ENCODE measurements at regions not wholly inside any gene's neighbourhood (a gene's known extent, or its start where the extent isn't known, plus 50 kb on each side); places are given as distances from the start of the nearest gene placed in this dataset.
"Not testable (repeated sequence)": the region's sequence is repeated elsewhere in the genome, so short reads cannot be mapped to it uniquely, and the experiment has no call there.

GRCh38 chr6:3900744-3901336 is 51.7 kb downstream of the FAM50B start:
- DNase-seq (ENCODE audit: low read depth), result no peak

DNA sequence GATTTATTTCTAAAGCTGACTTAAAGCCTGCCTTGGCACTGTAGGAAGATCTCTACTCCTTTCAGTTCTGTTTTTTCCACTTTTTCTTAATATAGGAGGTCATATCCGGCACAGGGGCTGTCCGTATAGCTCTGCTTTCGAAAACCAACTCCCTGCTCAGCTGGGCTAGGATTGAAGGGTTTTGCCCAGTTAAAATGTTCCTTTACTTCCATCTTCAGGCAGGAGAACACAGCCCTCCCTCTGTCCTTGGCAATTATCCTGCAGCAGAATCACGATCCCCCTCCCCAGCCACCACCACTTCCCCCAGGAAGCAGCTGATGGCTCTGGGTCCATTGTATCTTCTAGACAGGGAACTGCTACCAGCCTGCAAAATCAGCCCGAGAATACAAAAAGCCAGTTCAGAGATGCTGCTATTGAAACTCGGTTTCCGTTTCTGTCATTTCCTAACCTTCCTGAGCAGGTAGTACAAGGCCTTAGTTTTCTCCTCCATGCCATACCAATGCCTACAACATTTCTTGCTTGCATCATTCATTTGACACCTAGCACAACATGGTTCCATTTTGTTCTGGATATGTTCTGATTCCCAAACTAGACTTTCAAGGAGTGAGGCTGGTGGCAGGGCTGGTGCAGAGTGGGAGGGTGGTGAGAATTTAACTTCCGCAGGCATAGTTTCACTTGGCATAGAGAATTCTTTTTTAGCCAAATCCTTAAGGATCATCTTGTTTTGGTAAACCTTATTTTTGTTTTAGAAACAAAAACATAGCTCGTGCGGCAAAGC is 53.9 kb downstream of the FAM50B start:
- no peak for DNase-seq (ENCODE audit: low read depth)

DNA sequence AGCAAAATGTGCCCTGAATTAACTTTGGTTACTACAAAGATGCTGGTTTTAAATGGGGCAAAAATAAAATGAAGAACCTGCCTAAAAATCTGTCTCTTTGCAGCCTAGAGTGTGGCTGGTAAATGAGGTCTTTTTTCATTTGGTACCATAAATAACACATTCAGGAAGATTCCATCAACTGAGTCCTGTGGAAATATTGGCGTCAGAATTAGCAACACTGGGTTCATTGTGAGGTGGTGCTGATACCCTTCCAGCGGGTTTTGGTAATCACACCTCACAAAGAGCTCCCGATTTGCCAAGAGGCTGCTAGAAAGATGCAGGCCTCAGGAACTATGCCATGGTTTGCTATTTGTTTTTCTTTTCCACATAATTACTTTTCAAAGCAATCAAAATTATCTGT is 55.3 kb downstream of the FAM50B start:
- DNase-seq (ENCODE audit: low read depth), result no peak

DNA sequence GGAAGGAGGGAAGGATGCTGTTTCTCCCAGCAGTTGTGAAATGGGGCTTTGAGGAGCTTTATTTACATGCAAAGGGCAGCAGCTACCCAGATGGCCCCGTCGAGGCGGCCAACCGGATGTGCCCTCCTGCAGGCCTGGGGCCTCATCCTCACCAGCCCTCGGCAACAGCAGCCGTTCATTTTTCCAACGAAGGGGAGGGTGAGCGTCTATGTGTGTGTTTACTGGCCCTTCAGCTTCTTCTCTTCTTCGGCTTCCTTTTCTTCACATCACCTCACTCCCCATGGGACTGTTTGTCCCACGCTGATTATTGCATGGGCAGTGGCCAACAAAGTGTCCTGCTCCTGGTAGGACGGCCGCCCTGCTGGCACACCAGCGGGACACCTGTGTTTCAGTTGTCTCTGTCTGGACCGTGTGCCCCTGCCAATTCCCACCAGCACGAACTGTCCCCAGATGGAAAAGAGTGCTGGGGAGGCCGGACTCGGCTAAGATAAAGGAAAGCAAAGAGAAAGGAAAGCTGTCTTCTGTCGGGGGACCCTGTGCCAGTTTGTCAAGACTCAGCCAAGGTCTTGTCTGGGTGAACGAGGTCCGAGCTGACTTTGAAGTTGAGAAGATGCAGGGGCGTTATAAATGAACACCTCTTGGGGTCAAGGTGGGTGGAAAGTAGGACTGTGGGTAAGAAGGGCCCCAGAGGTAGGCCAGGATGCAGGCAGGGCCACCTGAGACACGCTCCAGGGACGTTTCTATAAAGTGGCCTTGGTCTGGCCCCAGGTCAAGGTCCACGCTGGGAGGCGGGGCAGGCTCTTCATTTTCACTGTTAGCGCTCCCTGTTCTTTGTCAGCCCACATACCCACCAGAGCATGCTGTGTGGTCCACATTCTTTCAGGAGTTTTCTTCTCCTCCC is 57.0 kb downstream of the FAM50B start:
- DNase-seq (ENCODE audit: low read depth), result no peak

DNA sequence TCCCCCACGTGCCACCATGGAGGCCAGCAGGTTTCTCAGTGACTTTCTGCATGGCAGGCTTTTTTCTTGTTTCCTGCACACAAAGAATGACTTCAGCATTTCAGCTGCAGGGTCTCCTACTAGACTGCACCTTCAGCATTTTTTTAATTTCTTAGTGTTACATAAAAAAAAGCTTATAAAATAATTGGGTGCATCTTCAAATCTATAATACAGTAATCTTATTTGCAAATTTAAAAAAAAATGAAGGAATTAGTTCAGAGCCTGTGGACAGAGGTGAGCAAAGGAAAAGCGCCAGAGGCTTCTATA is 57.6 kb downstream of the FAM50B start:
- no peak for DNase-seq (ENCODE audit: low read depth)

GRCh38 chr6:3908223-3908622 is 59.0 kb downstream of the FAM50B start:
- DNase-seq (ENCODE audit: low read depth), result no peak

DNA sequence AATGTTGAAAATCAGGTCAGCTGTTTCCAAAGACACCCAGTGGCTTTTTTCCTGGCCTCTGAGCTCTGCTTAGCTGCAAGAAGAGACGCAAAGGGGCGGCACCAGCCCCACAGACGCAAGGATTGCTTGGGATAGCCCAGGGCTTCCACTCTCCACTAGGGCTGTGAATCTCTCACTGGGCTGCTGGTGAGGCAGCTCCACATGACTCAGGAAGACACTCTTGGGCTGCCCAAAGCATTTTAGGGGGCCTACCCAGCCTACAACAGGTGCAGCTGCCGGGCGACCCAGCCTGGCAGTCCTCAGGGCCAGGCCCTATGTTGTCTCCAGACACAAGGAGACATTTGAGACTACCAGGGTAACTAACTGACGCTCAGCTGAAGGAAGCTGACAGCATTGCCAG is 59.8 kb downstream of the FAM50B start:
- no peak for DNase-seq (ENCODE audit: low read depth)

DNA sequence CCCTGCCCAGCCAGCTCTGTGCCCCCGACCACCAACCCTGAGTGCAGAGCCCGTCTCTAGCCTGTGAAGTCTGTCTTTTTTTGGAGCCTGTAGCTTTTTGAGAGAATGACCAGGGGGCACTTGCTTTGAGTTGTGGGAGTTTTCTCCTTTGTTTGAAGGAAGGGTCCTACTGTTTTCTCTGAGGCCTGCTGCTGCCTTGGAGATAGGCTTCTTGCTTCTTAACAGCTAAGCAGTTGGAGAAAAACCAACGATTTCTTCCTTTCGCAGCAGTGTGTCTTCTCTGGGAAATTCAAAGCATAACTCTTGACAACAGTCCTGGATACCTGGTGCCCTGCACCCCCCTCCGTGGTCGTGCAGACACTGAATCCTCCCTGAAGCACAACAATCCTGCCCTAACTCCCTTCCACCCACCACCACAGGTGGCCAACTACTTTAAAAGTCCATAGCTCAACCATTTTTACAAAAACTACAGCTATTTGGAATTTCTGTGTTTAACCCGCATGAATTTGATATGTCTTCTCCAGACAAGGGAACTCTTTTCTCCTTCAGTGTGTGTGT is 61.0 kb downstream of the FAM50B start:
- DNase-seq (ENCODE audit: low read depth), result no peak

- peak; percentile 22 for DNase-seq (ENCODE audit: low read depth)
Measured at GRCh38 chr6:3911130-3911529, 62.0 kb downstream of the FAM50B start.

GRCh38 chr6:3911614-3912336 is 62.6 kb downstream of the FAM50B start:
- peak; percentile 96 for DNase-seq (ENCODE audit: low read depth)

DNA sequence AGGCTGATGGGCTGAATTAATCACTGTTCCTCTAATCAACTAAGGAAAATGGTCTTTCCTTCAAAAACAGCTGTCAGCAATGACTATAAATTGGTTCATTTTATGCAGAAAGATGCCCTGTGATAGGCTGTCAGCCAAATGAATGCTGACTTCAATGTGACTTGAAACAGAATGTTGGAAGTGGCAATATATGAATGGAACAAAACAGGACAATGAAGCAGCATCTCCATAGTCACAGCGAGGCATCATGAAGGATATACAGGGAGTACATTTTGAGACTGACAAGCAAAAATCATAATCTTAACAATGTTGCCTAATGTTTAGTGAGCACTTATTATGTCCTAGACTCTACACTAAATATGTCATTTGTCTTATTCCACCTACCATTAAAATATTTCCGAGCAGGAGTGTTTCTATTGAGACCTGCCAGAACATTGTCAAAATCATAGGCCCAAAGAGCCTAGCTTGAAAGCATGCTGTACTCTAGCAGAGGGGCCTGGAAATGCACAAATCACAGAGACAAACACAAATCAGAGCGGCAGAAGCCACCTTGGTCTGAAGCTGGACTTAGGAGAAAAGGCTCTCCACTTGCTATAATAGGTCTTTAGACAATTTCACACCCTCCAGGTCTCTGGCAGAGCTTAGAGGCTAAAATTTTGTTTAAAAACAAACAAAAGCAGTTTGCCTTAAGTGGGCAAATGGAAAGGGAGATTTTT is 63.3 kb downstream of the FAM50B start:
- peak; percentile 52 for DNase-seq (ENCODE audit: low read depth)

DNA sequence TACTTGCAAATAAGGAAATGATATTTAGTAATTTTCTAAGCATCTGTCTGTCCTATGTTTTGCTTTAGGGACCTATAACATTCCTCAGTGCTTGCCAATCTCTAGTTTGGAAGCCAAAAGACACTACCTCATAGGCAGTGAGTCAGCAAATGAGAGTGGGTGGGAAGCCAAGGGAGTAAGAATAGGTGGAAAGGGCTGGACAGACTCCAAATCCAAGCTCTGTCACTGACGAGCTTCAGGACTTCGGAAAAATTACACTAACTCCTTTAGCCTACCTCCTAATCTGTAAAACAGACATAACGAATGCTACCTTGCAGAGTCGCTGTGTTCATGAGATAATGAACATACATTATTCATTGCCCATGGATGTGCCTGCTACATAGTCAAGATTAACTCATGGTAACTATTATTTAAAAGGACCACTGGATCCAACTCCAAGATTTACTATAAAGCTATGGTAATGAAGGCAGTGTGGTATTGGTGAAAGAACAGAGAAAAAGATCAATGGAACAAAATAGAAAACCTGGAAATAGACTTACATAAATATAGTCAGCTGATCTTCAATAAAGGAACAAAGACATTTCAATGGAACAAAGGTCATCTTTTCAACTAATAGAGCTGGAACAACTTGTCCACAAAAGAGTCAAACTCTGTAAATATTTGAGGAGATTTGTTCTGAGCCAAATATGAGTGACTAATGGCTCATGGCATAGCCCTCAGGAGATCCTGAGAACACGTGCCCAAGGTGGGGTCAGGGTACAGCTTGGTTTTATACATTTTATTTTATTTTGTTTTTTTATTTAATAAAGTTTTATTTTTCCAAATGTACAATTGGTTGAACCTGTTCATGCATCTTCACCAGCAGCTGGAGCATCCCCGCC is 64.1 kb downstream of the FAM50B start:
- DNase-seq (ENCODE audit: low read depth), result peak; percentile 98

- DNase-seq (ENCODE audit: low read depth), result no peak
Measured at GRCh38 chr6:3913958-3914337, 64.8 kb downstream of the FAM50B start.

DNA sequence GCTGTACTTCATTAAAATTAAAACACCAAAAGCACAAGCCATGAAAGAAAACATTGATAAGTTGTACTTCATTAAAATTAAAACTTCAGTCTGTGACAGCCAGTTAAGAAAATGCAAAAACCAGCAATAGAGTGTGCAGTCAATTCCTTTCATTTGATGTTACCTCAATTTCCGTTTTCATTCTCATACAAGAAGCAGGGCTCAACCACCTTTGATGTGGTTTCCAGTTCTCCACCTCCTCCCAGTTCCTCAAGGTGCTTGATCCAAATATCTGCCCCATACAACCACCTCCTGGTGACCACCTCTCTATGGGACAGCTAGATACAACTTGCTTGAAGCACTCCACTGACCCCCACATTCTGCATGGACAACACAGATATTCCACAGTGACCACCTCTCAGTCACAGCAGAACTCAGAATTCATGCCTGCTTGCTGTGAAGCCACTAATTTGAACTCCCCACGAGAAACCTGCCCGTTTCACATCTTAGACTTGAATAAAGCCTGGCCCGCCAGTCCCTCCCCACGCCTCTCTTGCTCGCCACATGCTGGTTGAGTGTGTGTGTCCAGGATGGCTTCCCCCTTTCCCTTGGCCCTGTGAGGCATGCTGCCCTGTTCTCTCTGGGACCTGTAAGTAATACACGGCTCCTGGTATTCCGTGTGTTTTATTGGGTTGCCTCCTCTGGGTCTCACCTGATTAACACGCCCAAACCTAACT is 66.1 kb downstream of the FAM50B start:
- DNase-seq (ENCODE audit: low read depth), result no peak

DNA sequence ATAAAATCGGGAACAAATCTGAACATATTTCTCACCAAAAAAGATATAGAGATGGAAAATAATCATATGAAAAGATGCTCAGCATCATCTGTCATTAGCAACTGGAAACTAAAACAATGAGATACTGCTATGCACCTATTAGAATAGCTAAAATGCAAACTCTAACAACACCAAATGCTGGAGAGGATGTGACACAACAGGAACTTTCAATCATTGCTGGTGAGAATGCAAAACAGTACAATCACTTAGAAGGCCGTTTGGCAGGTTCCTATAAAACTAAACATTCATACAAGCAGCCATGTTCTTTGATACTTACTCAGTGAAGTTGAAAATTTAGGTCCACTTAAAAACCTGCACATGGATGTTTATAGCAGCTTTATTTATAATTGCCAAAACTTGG is 67.0 kb downstream of the FAM50B start:
- no peak for DNase-seq (ENCODE audit: low read depth)

GRCh38 chr6:3916749-3917148 is 67.6 kb downstream of the FAM50B start:
- not testable (repeated sequence) for DNase-seq (ENCODE audit: low read depth)

- DNase-seq (ENCODE audit: low read depth), result no peak
Measured at GRCh38 chr6:3918469-3918868, 69.3 kb downstream of the FAM50B start.

DNA sequence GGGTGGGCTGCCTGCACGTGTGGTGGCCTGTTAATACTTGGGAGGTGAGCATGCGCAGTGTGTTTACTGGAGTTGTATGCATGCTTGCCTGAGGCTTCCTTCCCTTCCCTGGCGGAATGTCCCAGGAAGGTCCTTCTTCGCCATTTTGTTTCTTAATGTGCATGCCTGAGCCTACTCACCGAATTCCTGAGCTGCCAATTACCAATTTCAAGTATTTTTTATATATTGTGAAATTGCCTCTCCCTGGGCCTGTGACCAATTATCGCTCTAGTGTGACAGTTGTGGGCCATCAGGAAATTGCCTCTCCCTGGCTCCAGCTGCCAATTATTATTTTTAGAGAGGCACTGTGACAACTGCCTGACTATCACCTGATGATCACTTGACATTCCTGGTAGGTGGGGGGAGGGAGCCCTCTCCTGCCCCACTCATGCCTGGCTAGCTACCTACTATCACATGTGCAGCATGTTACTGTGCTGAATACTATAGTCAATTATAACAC is 70.0 kb downstream of the FAM50B start:
- no peak for DNase-seq (ENCODE audit: low read depth)

- DNase-seq (ENCODE audit: low read depth), result no peak
Measured at GRCh38 chr6:3919849-3920248, 70.7 kb downstream of the FAM50B start.
